Testis (tissue), 2 donors: ENCODE measurements at regions not wholly inside any gene's neighbourhood (a gene's known extent, or its start where the extent isn't known, plus 50 kb on each side); places are given as distances from the start of the nearest gene placed in this dataset.

Experiments used
- DNase-seq: peaks from one replicate; pipeline ENCODE4 v3.0.0-alpha.2; 2019
- H3K27ac ChIP-seq, 2 donors: fragments of 200-600 bp; sonication (generic); one replicate each; pipeline ENCODE4 v1.5.1; 2019
- H3K27me3 ChIP-seq: fragments of 200-600 bp; sonication (generic); one replicate; pipeline ENCODE4 v1.5.1; 2019
- H3K36me3 ChIP-seq: fragments of 200-600 bp; sonication (generic); one replicate; pipeline ENCODE4 v1.5.1; 2017; ENCODE audit warnings: low read depth; ENCODE audit errors: missing control alignments
- H3K4me1 ChIP-seq: fragments of 200-600 bp; sonication (generic); one replicate; pipeline ENCODE4 v1.5.1; 2019
- H3K4me3 ChIP-seq, 2 donors: fragments of 200-600 bp; sonication (generic); one replicate each; pipeline ENCODE4 v1.5.1; 2017 to 2019
- H3K9me3 ChIP-seq: fragments of 200-600 bp; sonication (generic); one replicate; pipeline ENCODE4 v1.5.1; 2017
- CTCF ChIP-seq, 3 experiments: fragments of 450-650 bp in 2 of 3; fragments of 200-600 bp in 1 of 3; sonication (generic) in 1 of 3; IDR thresholded peaks; one replicate each; pipeline ENCODE4 v1.5.1; 2016 to 2019; ENCODE audit warnings: antibody characterized with exemption in 3 of 3, mild to moderate bottlenecking in 2 of 3, moderate library complexity in 1 of 3
- POLR2A ChIP-seq: fragments of 450-650 bp; IDR thresholded peaks from one replicate; pipeline ENCODE4 v1.6.1; 2017; ENCODE audit warnings: antibody characterized with exemption, mild to moderate bottlenecking, moderate library complexity
- WGBS, 2 donors: methylation state at CpG; one replicate each; pipeline ENCODE4 v1.1.5; 2018; 5-methylcytosine and 5-hydroxymethylcytosine counted together
- intact Hi-C: fragments of 100-400 bp; cut with DNase I; formaldehyde crosslinking; loops from one replicate; pipeline ENCODE4 v1.15.1; 2023; ENCODE audit warnings: low total_unique reads

- Histone ChIP-seq H3K27ac (no peak overlapping the region), H3K4me3 (no peak overlapping the region), H3K4me1 (no peaks in the 10 kb centered on the region), H3K36me3 (no peaks in the 10 kb centered on the region), H3K27me3 (no peaks in the 10 kb centered on the region), H3K9me3 (no peaks in the 10 kb centered on the region)
- TF ChIP-seq POLR2A (no peak), CTCF (IDR thresholded peaks at IDR 0.05) (no peak)
- no peak for DNase-seq
- WGBS, 2 donors: 76 to 77% methylated on average over 6 of the region's 6 CpGs
- intact Hi-C loops: no loop called here
These were observed 53.1 kb upstream of the CTPS1 start for GRCh38 chr1:40926441-40926840.

GRCh38 chr1:40927781-40928180 is 51.7 kb upstream of the CTPS1 start:
- 94 to 96% methylated on average over 3 to 4 of the region's 4 CpGs for WGBS, 2 donors
- DNase-seq: no peak
- no peak overlapping the region for H3K4me3 ChIP-seq
- no peaks in the 10 kb centered on the region for H3K36me3 ChIP-seq
- intact Hi-C loops: no loop called here
- no peaks in the 10 kb centered on the region for H3K27me3 ChIP-seq
- no peaks in the 10 kb centered on the region for H3K9me3 ChIP-seq
- no peak for TF ChIP-seq POLR2A
- no peak for TF ChIP-seq CTCF (IDR thresholded peaks at IDR 0.05)
- no peak overlapping the region for H3K27ac ChIP-seq
- no peaks in the 10 kb centered on the region for H3K4me1 ChIP-seq

- 100% methylated on average over 2 of the region's 2 CpGs for WGBS, 2 donors
- Histone ChIP-seq H3K4me1 (no peaks in the 10 kb centered on the region), H3K36me3 (no peaks in the 10 kb centered on the region), H3K4me3 (no peak overlapping the region), H3K27ac (no peak overlapping the region), H3K27me3 (no peaks in the 10 kb centered on the region), H3K9me3 (no peaks in the 10 kb centered on the region)
- no peak for DNase-seq
- TF ChIP-seq POLR2A: no peak
- TF ChIP-seq CTCF (IDR thresholded peaks at IDR 0.05): no peak
- intact Hi-C loops: no loop called here
These were observed 50.8 kb upstream of the CTPS1 start for GRCh38 chr1:40928699-40929098.

GRCh38 chr1:40929155-40929554 is 50.3 kb upstream of the CTPS1 start:
- Histone ChIP-seq H3K27ac (no peak overlapping the region), H3K9me3 (no peaks in the 10 kb centered on the region), H3K4me3 (no peak overlapping the region), H3K27me3 (no peaks in the 10 kb centered on the region), H3K4me1 (no peaks in the 10 kb centered on the region), H3K36me3 (no peaks in the 10 kb centered on the region)
- 100% methylated on average over 1 of the region's 1 CpG for WGBS, 2 donors
- no peak for TF ChIP-seq CTCF (IDR thresholded peaks at IDR 0.05)
- TF ChIP-seq POLR2A: no peak
- DNase-seq: no peak
- intact Hi-C loops: no loop called here
